Dedifferentiated amniotic fluid mesenchymal stem cell (primary cell): ENCODE measurements at regions not wholly inside any gene's neighbourhood (a gene's known extent, or its start where the extent isn't known, plus 50 kb on each side); places are given as distances from the start of the nearest gene placed in this dataset.

Source experiments
- DNase-seq: peaks from one replicate; pipeline ENCODE4 v3.0.0-alpha.2; 2016; ENCODE audit errors: extremely low spot score

GRCh38 chr20:16945619-16946018 is 197.5 kb downstream of the OTOR start:
- no peak for DNase-seq

GRCh38 chr20:16946097-16946496 is 197.9 kb downstream of the OTOR start:
- DNase-seq = no peak

- no peak for DNase-seq
These were observed 199.3 kb downstream of the OTOR start for GRCh38 chr20:16947479-16947878.

GRCh38 chr20:16951876-16952275 is 203.7 kb downstream of the OTOR start:
- DNase-seq = no peak

- DNase-seq = no peak
These were observed 204.8 kb downstream of the OTOR start for GRCh38 chr20:16952965-16953364.

GRCh38 chr20:16953858-16954257 is 205.7 kb downstream of the OTOR start:
- no peak for DNase-seq

GRCh38 chr20:16955462-16955861 is 207.3 kb downstream of the OTOR start:
- no peak for DNase-seq

GRCh38 chr20:16955971-16956370 is 207.8 kb downstream of the OTOR start:
- no peak for DNase-seq

- no peak for DNase-seq
These were observed 217.2 kb downstream of the OTOR start for GRCh38 chr20:16965401-16965800.

GRCh38 chr20:16966276-16966880 is 218.2 kb downstream of the OTOR start:
- no peak for DNase-seq

GRCh38 chr20:16968099-16968498 is 219.9 kb downstream of the OTOR start:
- no peak for DNase-seq

- DNase-seq = no peak
These were observed 222.6 kb downstream of the OTOR start for GRCh38 chr20:16970776-16971175.

- DNase-seq = no peak
These were observed 226.1 kb downstream of the OTOR start for GRCh38 chr20:16974080-16974854.

- DNase-seq = no peak
These were observed 226.7 kb downstream of the OTOR start for GRCh38 chr20:16974855-16975162.

GRCh38 chr20:16975682-16976081 is 227.5 kb downstream of the OTOR start:
- DNase-seq = no peak

- DNase-seq = no peak
These were observed 230.3 kb downstream of the OTOR start for GRCh38 chr20:16978497-16978896.

GRCh38 chr20:16982091-16982726 is 234.1 kb downstream of the OTOR start:
- DNase-seq = no peak

GRCh38 chr20:16984481-16984880 is 236.3 kb downstream of the OTOR start:
- DNase-seq = no peak

- DNase-seq = no peak
These were observed 223.5 kb upstream of the PCSK2 start for GRCh38 chr20:17003170-17003870.

- DNase-seq = no peak
These were observed 216.7 kb upstream of the PCSK2 start for GRCh38 chr20:17010181-17010580.

- no peak for DNase-seq
These were observed 214.2 kb upstream of the PCSK2 start for GRCh38 chr20:17012546-17013226.

GRCh38 chr20:17014217-17014616 is 212.6 kb upstream of the PCSK2 start:
- DNase-seq = no peak
